ENCODE measurements at regions not wholly inside any gene's neighbourhood (a gene's known extent, or its start where the extent isn't known, plus 50 kb on each side); places are given as distances from the start of the nearest gene placed in this dataset.
"Not testable (repeated sequence)": the region's sequence is repeated elsewhere in the genome, so short reads cannot be mapped to it uniquely, and the experiment has no call there.

GRCh38 chr20:30484009-30484748 is 773.3 kb upstream of the DEFB115 start:
- DNase-seq: no peak

- no peak for DNase-seq
These were observed 772.8 kb upstream of the DEFB115 start for GRCh38 chr20:30484749-30485070.

- no peak for DNase-seq
These were observed 771.9 kb upstream of the DEFB115 start for GRCh38 chr20:30485331-30486102.

GRCh38 chr20:30486103-30486478 is 771.4 kb upstream of the DEFB115 start:
- no peak for DNase-seq

GRCh38 chr20:30487461-30487860 is 770.0 kb upstream of the DEFB115 start:
- not testable (repeated sequence) for DNase-seq

GRCh38 chr20:30487947-30488926 is 769.2 kb upstream of the DEFB115 start:
- no peak for DNase-seq

- DNase-seq: no peak
These were observed 768.4 kb upstream of the DEFB115 start for GRCh38 chr20:30488941-30489613.

- no peak for DNase-seq
These were observed 767.9 kb upstream of the DEFB115 start for GRCh38 chr20:30489614-30490003.

- no peak for DNase-seq
These were observed 766.4 kb upstream of the DEFB115 start for GRCh38 chr20:30491016-30491415.

GRCh38 chr20:30496656-30497055 is 760.8 kb upstream of the DEFB115 start:
- not testable (repeated sequence) for DNase-seq

- DNase-seq: not testable (repeated sequence)
These were observed 760.3 kb upstream of the DEFB115 start for GRCh38 chr20:30497191-30497590.

- no peak for DNase-seq
These were observed 758.3 kb upstream of the DEFB115 start for GRCh38 chr20:30499123-30499522.

GRCh38 chr20:30499716-30500446 is 757.6 kb upstream of the DEFB115 start:
- DNase-seq: not testable (repeated sequence)

GRCh38 chr20:30500447-30500820 is 757.0 kb upstream of the DEFB115 start:
- not testable (repeated sequence) for DNase-seq

- no peak for DNase-seq
These were observed 756.5 kb upstream of the DEFB115 start for GRCh38 chr20:30500829-30501440.

GRCh38 chr20:30502670-30503069 is 754.8 kb upstream of the DEFB115 start:
- DNase-seq: no peak

- not testable (repeated sequence) for DNase-seq
These were observed 754.3 kb upstream of the DEFB115 start for GRCh38 chr20:30503204-30503603.

GRCh38 chr20:30503992-30504570 is 753.4 kb upstream of the DEFB115 start:
- DNase-seq: no peak

- DNase-seq: no peak
These were observed 751.9 kb upstream of the DEFB115 start for GRCh38 chr20:30505566-30505965.

GRCh38 chr20:30506100-30506499 is 751.4 kb upstream of the DEFB115 start:
- no peak for DNase-seq

GRCh38 chr20:30508382-30508781 is 749.1 kb upstream of the DEFB115 start:
- not testable (repeated sequence) for DNase-seq

Data from stimulated activated CD4-positive, alpha-beta T cell treated with anti-CD3 and anti-CD28 coated beads, Interleukin-4, amount 100 ng/mL, for 4 hours (primary cell).